ENCODE measurements at regions not wholly inside any gene's neighbourhood (a gene's known extent, or its start where the extent isn't known, plus 50 kb on each side); places are given as distances from the start of the nearest gene placed in this dataset.

- Histone ChIP-seq H3K79me2 (ENCODE audit: insufficient read depth) (no peaks in the 10 kb centered on the region), H3K27me3 (replicated peaks; ENCODE audit: insufficient read depth) (peaks cover 14% of the 10 kb centered on the region; the same call in 1 of the 2 replicates), H3K9me2 (ENCODE audit: insufficient read depth) (no peaks in the 10 kb centered on the region), H3K9me3 (ENCODE audit: low read depth) (no peaks in the 10 kb centered on the region), H3F3A (ENCODE audit: insufficient read depth) (no peaks in the 10 kb centered on the region), H3K4me1 (ENCODE audit: insufficient read depth) (no peaks in the 10 kb centered on the region), H3K27ac (no peak overlapping the region), H2AFZ (no peak overlapping the region), H4K20me1 (ENCODE audit: insufficient read depth) (no peaks in the 10 kb centered on the region), H3K4me3 (no peak overlapping the region), H3K36me3 (ENCODE audit: low read depth) (no peaks in the 10 kb centered on the region), H3K9ac (no peak overlapping the region), H3K4me2 (ENCODE audit: unreplicated experiment) (no peak overlapping the region)
- DNase-seq: no peak
- TF ChIP-seq EZH2phosphoT487 (IDR thresholded peaks at IDR 0.05; ENCODE audit: insufficient read depth, low read depth) (no peak), EZH2 (IDR thresholded peaks at IDR 0.05; ENCODE audit: insufficient read depth, poor library complexity, severe bottlenecking) (no peak)
- in situ Hi-C loops (cut with MboI): no loop called here
- 1 to 5% methylated on average over 2 of the region's 2 CpGs for WGBS, 2 experiments (ENCODE audit: low coverage in 1 of 2, low lambda C conversion rate in 2 of 2, missing lambda C conversion rate in 2 of 2)
Observed at GRCh38 chr1:208369045-208369444, 124.9 kb upstream of the PLXNA2 start.

GRCh38 chr1:208369658-208370057 lies 125.5 kb upstream of the PLXNA2 start:
- no peaks in the 10 kb centered on the region for H3K79me2 ChIP-seq (ENCODE audit: insufficient read depth)
- no peaks in the 10 kb centered on the region for H3K36me3 ChIP-seq (ENCODE audit: low read depth)
- no peaks in the 10 kb centered on the region for H3K9me2 ChIP-seq (ENCODE audit: insufficient read depth)
- 9 to 20% methylated on average over 2 of the region's 2 CpGs for WGBS, 2 experiments (ENCODE audit: low coverage in 1 of 2, low lambda C conversion rate in 2 of 2, missing lambda C conversion rate in 2 of 2)
- no peaks in the 10 kb centered on the region for H3K4me1 ChIP-seq (ENCODE audit: insufficient read depth)
- no peak overlapping the region for H3K4me3 ChIP-seq
- no peaks in the 10 kb centered on the region for H3F3A ChIP-seq (ENCODE audit: insufficient read depth)
- no peak for DNase-seq
- in situ Hi-C loops (cut with MboI): no loop called here
- H3K4me2 ChIP-seq (ENCODE audit: unreplicated experiment): no peak overlapping the region
- H3K27ac ChIP-seq: no peak overlapping the region
- TF ChIP-seq EZH2phosphoT487 (IDR thresholded peaks at IDR 0.05; ENCODE audit: insufficient read depth, low read depth): no peak
- no peaks in the 10 kb centered on the region for H3K9me3 ChIP-seq (ENCODE audit: low read depth)
- peaks cover 14% of the 10 kb centered on the region; the same call in 1 of the 2 replicates for H3K27me3 ChIP-seq (replicated peaks; ENCODE audit: insufficient read depth)
- no peaks in the 10 kb centered on the region for H4K20me1 ChIP-seq (ENCODE audit: insufficient read depth)
- no peak overlapping the region for H2AFZ ChIP-seq
- no peak overlapping the region for H3K9ac ChIP-seq

- Histone ChIP-seq H3K4me2 (ENCODE audit: unreplicated experiment) (no peak overlapping the region), H3K27me3 (replicated peaks; ENCODE audit: insufficient read depth) (0 out of 2 replicates have a peak, but pooled peaks cover under 1% of the 10 kb centered on the region), H3K36me3 (ENCODE audit: low read depth) (no peaks in the 10 kb centered on the region), H3K4me1 (ENCODE audit: insufficient read depth) (no peaks in the 10 kb centered on the region), H3K9ac (no peak overlapping the region), H3K9me3 (ENCODE audit: low read depth) (no peaks in the 10 kb centered on the region), H4K20me1 (ENCODE audit: insufficient read depth) (no peaks in the 10 kb centered on the region), H3K9me2 (ENCODE audit: insufficient read depth) (no peaks in the 10 kb centered on the region), H2AFZ (no peak overlapping the region), H3K79me2 (ENCODE audit: insufficient read depth) (no peaks in the 10 kb centered on the region), H3F3A (ENCODE audit: insufficient read depth) (no peaks in the 10 kb centered on the region), H3K27ac (no peak overlapping the region), H3K4me3 (no peak overlapping the region)
- no peak for TF ChIP-seq EZH2phosphoT487 (IDR thresholded peaks at IDR 0.05; ENCODE audit: insufficient read depth, low read depth)
- no peak for TF ChIP-seq EZH2 (IDR thresholded peaks at IDR 0.05; ENCODE audit: insufficient read depth, poor library complexity, severe bottlenecking)
- in situ Hi-C loops (cut with MboI): no loop called here
- no peak for DNase-seq
- WGBS, 2 experiments (ENCODE audit: low coverage in 1 of 2, low lambda C conversion rate in 2 of 2, missing lambda C conversion rate in 2 of 2): 63 to 65% methylated on average over 6 of the region's 6 CpGs
Observed at GRCh38 chr1:208374391-208374941, 130.3 kb upstream of the PLXNA2 start.

GRCh38 chr1:208381481-208381880 lies 137.3 kb upstream of the PLXNA2 start:
- 0 to 7% methylated on average over 1 of the region's 1 CpG for WGBS, 2 experiments (ENCODE audit: low coverage in 1 of 2, low lambda C conversion rate in 2 of 2, missing lambda C conversion rate in 2 of 2)
- no peak overlapping the region for H3K27ac ChIP-seq
- in situ Hi-C loops (cut with MboI): no loop called here
- no peaks in the 10 kb centered on the region for H3K9me2 ChIP-seq (ENCODE audit: insufficient read depth)
- H3K4me3 ChIP-seq: no peak overlapping the region
- no peak overlapping the region for H2AFZ ChIP-seq
- no peaks in the 10 kb centered on the region for H3F3A ChIP-seq (ENCODE audit: insufficient read depth)
- H3K27me3 ChIP-seq (replicated peaks; ENCODE audit: insufficient read depth): no peaks in the 10 kb centered on the region
- H3K79me2 ChIP-seq (ENCODE audit: insufficient read depth): no peaks in the 10 kb centered on the region
- no peak overlapping the region for H3K9ac ChIP-seq
- no peak overlapping the region for H3K4me2 ChIP-seq (ENCODE audit: unreplicated experiment)
- TF ChIP-seq EZH2 (IDR thresholded peaks at IDR 0.05; ENCODE audit: insufficient read depth, poor library complexity, severe bottlenecking): no peak
- TF ChIP-seq EZH2phosphoT487 (IDR thresholded peaks at IDR 0.05; ENCODE audit: insufficient read depth, low read depth): no peak
- no peaks in the 10 kb centered on the region for H3K36me3 ChIP-seq (ENCODE audit: low read depth)
- no peaks in the 10 kb centered on the region for H3K4me1 ChIP-seq (ENCODE audit: insufficient read depth)
- H3K9me3 ChIP-seq (ENCODE audit: low read depth): no peaks in the 10 kb centered on the region
- H4K20me1 ChIP-seq (ENCODE audit: insufficient read depth): no peaks in the 10 kb centered on the region
- DNase-seq: no peak
